Activated effector memory CD4-positive, alpha-beta T cell treated with anti-CD3 and anti-CD28 coated beads, Interleukin-2, amount 50 U/mL, for 16 hours (primary cell): ENCODE measurements at regions not wholly inside any gene's neighbourhood (a gene's known extent, or its start where the extent isn't known, plus 50 kb on each side); places are given as distances from the start of the nearest gene placed in this dataset.

Source experiments
- DNase-seq: peaks from one replicate; pipeline ENCODE4 v3.0.0-alpha.2; 2020

GRCh38 chr10:117674201-117674600 lies 131.7 kb downstream of the EMX2 start:
- DNase-seq: no peak

- no peak for DNase-seq
These were observed 132.1 kb downstream of the EMX2 start for GRCh38 chr10:117674646-117675045.

- DNase-seq: no peak
These were observed 133.0 kb downstream of the EMX2 start for GRCh38 chr10:117675514-117676055.

- DNase-seq: no peak
These were observed 134.7 kb downstream of the EMX2 start for GRCh38 chr10:117677239-117677638.

DNA sequence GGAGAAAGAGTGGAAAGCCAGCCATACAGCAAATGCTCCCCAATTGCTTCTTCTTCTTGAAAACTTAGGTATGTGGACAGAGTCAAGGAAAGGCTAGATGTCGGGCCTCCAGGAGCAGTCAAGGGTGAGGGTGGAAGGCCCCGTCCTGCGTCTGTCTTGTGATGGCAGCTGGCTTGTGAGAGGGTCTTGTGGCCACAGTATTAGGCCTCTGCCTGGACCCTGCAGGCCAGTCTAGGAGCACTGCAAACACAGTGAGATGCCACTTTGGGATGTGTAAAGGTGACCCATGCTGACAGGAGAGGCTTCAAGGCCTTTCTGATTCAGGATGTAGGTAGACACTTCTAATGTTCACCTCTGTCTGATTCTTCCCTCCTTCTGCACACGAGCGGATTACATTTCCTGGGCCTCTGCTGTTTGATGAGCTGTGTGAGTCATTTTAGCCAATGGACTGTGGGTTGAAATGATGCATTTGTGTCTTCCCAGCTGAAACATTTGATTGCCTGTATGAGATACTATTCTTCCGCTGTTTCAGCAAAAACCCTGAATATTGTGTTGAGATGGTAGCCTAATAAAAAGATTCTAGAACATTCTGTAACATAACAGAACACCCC lies 135.4 kb downstream of the EMX2 start:
- DNase-seq: no peak

GRCh38 chr10:117680601-117681000 lies 138.1 kb downstream of the EMX2 start:
- DNase-seq: no peak

GRCh38 chr10:117681104-117681503 lies 138.6 kb downstream of the EMX2 start:
- DNase-seq: no peak

- no peak for DNase-seq
These were observed 141.6 kb downstream of the EMX2 start for GRCh38 chr10:117684046-117684610.

GRCh38 chr10:117684672-117685211 lies 142.2 kb downstream of the EMX2 start:
- DNase-seq: no peak

DNA sequence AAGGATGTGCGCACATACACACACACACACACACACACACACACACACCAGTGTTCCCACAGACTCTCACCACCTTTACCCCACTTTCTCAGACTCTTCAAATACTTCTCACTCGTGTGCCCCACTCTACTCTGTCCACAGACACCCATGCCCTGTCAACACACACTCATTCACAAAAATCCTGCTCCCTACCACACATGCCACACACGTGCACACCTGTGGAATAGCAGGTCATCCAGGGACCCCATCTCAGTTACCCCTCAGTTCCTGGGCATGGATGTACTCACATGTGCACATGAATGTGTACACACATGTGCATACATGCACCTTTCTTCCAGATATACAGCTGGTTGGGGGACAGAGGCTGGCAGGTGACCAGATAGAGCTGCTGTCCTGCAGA lies 142.9 kb downstream of the EMX2 start:
- no peak for DNase-seq

GRCh38 chr10:117686606-117687005 lies 144.1 kb downstream of the EMX2 start:
- DNase-seq: no peak

GRCh38 chr10:117688358-117688757 lies 145.8 kb downstream of the EMX2 start:
- no peak for DNase-seq

DNA sequence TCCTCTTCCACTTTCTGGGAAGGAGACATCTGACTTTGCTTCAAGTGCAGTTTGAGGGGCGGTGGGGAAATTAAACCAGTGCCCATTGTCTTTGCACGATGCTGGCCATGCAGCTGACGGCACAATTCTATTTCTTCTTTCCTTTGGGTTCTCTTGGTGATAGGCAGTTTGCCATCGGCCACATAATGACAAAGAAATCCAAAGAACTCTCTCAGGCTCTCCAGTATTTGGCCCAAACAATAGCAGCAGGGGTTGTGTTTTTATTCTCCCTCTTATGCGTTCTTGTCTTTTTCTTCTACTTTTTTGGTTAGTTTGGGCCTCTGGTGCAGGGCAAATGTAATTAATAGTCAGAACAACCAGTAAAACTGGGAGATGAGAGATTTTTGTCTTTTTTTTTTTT lies 147.0 kb downstream of the EMX2 start:
- no peak for DNase-seq

DNA sequence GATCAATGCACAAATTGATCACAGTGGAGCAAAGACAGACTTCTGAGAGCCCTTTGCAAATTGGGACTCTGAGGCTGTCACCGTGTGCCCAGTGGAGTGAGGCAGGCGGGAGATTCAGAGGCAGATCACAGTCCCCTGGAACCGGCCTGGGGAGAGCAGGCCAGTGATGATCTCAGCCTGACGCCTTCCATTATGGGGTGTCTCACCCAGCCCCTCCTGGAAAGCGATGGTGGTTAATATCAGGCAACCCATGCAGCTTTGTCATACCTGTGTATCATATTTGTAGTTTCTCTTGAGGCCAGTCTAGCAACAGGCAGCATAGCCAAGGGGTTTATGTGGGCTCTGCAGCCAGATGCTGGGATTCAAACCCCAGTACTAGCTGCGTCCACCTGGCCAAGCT lies 147.8 kb downstream of the EMX2 start:
- DNase-seq: no peak

DNA sequence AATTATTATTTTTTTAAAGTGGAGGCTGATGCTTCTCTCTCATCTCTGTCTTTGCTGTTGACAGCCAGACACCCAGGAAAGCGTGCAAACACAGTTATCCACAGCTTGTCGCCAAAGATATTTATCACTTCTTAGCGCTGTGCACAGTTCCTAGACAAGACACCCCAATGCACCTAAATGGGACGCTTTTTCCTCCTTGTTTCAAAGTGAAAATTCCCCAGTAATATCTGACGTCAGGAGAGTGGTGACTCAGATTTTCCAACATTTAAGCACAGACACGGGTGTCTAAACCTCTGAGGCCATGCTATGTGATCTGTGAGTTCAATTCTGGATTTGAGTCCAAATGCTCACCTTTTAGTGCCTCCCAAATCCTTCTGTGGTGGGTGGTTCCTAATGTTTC lies 151.6 kb downstream of the EMX2 start:
- DNase-seq: no peak

- no peak for DNase-seq
These were observed 154.9 kb downstream of the EMX2 start for GRCh38 chr10:117697402-117697801.

DNA sequence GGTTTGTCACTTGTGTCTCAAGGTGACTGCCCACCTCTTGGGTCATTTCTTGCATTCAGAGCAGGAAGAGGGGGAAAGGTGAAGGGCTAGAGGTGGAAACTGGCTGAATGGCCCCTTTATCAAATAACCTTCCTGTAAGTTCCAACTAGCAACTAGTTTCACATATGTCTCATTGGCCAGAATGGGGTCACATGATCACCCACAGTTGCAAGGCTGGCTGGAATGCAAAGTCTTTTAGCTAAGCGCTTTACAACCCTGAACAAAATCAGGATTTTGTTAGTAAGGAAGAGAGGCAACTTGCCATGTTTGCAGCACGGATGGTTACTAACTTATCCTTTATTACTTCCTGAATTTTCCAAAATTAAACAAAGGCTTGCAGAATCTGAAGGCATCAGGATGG lies 156.3 kb downstream of the EMX2 start:
- no peak for DNase-seq

GRCh38 chr10:117699436-117700075 lies 157.0 kb downstream of the EMX2 start:
- no peak for DNase-seq

DNA sequence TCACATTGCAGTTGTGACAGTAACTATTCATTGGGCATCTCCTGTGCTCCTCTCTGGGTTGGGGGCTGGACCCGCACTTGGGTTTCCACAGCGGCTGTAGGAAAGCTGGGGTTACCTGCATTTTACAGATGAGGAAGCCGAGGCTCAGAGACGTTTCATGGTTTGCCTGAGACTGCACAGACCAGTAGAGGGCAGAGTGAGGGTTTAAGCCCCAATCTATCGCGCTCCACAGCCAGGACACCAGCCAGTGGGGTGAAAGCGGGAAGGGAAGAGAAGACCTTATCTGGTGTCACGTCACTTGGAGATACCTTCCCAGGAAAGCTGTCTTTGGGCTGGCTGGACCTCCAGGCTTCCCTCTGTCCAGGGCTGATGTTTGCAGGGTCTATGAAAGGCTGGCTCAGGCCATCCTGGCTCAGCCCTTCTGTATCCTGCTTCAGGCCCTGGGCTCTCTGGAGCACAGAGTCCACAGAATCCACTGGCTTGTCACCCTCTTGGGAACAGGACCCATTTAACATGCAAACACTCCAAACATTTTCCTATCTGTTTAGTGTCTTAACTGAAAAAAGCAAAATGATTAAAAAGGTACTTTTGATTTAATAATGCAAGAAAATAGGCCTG lies 167.7 kb downstream of the EMX2 start:
- no peak for DNase-seq

DNA sequence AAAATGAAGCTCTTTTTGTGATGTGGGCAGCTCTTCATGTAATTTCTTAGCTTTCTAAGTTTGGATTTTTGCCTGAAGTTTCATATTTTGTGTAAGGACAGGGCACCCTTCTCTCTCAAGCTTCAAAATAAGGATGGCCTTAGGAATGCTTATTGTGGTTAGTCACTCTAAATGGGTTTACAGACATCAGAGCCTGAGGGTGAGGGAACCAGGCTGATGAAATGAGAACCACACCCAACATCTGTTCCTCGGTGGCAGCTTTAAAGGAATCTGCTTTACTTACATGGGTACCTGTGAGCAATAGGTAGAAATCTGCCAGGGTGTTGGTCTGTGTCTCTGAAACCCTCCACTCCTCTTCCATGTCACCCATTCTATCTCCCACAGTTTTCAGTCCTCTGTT lies 174.3 kb downstream of the EMX2 start:
- DNase-seq: no peak

DNA sequence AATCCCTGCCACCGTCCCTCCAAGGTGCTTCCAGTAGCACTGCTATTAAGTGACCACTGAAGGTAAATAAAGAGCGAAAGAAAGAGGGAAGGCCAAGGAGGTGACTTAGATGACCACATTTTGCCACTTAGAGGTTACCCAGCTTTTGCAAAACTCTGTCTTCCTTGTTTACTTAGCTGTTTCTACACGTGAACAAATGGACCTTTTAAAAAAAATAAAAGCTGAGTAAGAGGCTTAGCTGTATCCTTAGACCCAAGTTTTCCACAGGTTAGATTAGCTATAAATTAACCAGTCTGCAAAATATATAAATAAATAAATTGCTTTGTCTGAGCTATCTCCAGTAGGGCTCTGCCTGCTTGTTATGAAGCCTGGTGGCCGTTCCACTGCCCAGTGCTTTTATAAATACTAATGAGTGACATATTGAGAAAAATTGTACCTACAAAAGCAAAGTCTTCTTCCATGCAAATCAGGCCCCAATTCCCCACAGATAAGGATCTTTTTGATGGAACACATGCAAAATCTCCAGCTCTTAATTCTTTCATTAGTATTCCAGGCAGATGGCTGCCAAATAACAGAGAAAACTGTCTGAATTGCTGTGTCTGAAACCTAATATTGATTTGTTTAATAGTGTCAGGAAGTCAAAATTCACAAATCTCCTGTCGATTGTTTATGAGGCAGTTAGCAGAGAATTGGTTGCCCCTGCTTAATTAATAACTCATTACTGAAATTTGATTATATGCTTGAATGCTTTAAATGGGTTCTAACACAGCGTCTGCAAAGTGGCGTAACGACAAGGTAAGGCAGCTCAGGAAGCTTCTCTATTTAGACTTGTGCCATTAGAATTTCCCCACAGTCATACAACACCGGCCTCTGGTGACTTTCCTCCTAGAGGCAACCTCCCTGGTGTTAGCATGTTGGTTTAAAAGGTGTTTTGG lies 176.7 kb downstream of the EMX2 start:
- no peak for DNase-seq
